K562 (cell line): ENCODE measurements at regions not wholly inside any gene's neighbourhood (a gene's known extent, or its start where the extent isn't known, plus 50 kb on each side); places are given as distances from the start of the nearest gene placed in this dataset.

Source experiments
- CTCF ChIP-seq, 3 experiments: IDR thresholded peaks in 2 of 3; conservative IDR thresholded peaks in 1 of 3; 2 replicates each; pipeline ENCODE4 v1.5.1; 2011 to 2012; ENCODE audit warnings: low read length in 3 of 3, mild to moderate bottlenecking in 3 of 3, control low read depth in 2 of 3, improper control_type of control experiment in 1 of 3, inconsistent platforms in 1 of 3, low read depth in 1 of 3, mixed read lengths in 1 of 3, moderate library complexity in 1 of 3; ENCODE audit not compliant: insufficient read depth in 2 of 3
- JUN ChIP-seq, 2 experiments: sonication (generic) in 1 of 2; formaldehyde crosslinking in 1 of 2; IDR thresholded peaks; 2 replicates each; pipeline versions ENCODE4 v1.6.1 to v1.8.0; 2012 to 2022; ENCODE audit warnings: borderline replicate concordance in 2 of 2, mild to moderate bottlenecking in 2 of 2, improper control_type of control experiment in 1 of 2, low read depth in 1 of 2, low read length in 1 of 2, missing genetic modification reagents in 1 of 2
- MTA2 ChIP-seq: fragments of 450-650 bp; IDR thresholded peaks from 2 replicates; pipeline ENCODE4 v1.6.1; 2016; ENCODE audit warnings: low read depth
- RAD21 ChIP-seq, 2 experiments: fragments of 250-450 bp in 1 of 2; fragments of 450-650 bp in 1 of 2; sonication (Bioruptor Pico) in 1 of 2; formaldehyde crosslinking in 1 of 2; IDR thresholded peaks in 1 of 2; conservative IDR thresholded peaks in 1 of 2; 2 replicates each; pipeline versions ENCODE4 v1.4.0 to v1.8.0; 2020 to 2022; ENCODE audit warnings: mild to moderate bottlenecking in 2 of 2, moderate library complexity in 1 of 2
- RFX5 ChIP-seq: IDR thresholded peaks from 2 replicates; pipeline ENCODE4 v1.6.1; 2011; ENCODE audit warnings: low read depth, mild to moderate bottlenecking, improper control_type of control experiment, low read length
- SP1 ChIP-seq: sonication (generic); formaldehyde crosslinking; IDR thresholded peaks from 2 replicates; pipeline ENCODE4 v1.8.1; 2022; ENCODE audit warnings: mild to moderate bottlenecking, missing genetic modification reagents
- ZBTB40 ChIP-seq, 2 experiments: fragments of 450-650 bp in 1 of 2; sonication (generic) in 1 of 2; formaldehyde crosslinking in 1 of 2; IDR thresholded peaks; 2 replicates each; pipeline versions ENCODE4 v1.7.1 to v1.9.0; 2016 to 2022; ENCODE audit warnings: inconsistent platforms in 1 of 2, mild to moderate bottlenecking in 1 of 2, missing genetic modification reagents in 1 of 2
- ZBTB8A ChIP-seq: fragments of 450-650 bp; IDR thresholded peaks from 2 replicates; pipeline ENCODE4 v1.6.1; 2018; ENCODE audit warnings: mild to moderate bottlenecking, moderate library complexity; ENCODE audit not compliant: partially characterized antibody
- ZNF175 ChIP-seq: fragments of 200-800 bp; sonication (Bioruptor generic); IDR thresholded peaks from 2 replicates; pipeline ENCODE4 v1.6.1; 2016; ENCODE audit warnings: low read depth, mild to moderate bottlenecking, missing genetic modification characterization, missing compliant biosample characterization
- TF ChIP-seq, protein P1 (sequence below), 2 experiments: IDR thresholded peaks in 1 of 2; conservative IDR thresholded peaks in 1 of 2; 2 replicates each; pipeline ENCODE4 v1.6.1; 2016; ENCODE audit warnings: low read depth in 2 of 2, mild to moderate bottlenecking in 1 of 2, missing compliant biosample characterization in 1 of 2, missing genetic modification characterization in 1 of 2, moderate library complexity in 1 of 2
- TF ChIP-seq, protein P2 (sequence below), 2 experiments: fragments of 200-800 bp in 1 of 2; sonication (Bioruptor generic) in 1 of 2; sonication (generic) in 1 of 2; formaldehyde crosslinking in 1 of 2; IDR thresholded peaks in 1 of 2; conservative IDR thresholded peaks in 1 of 2; 2 replicates each; pipeline versions ENCODE4 v1.5.0 to v1.6.1; 2016 to 2020; ENCODE audit warnings: missing compliant biosample characterization in 1 of 2, missing genetic modification characterization in 1 of 2, missing genetic modification reagents in 1 of 2
- TF ChIP-seq, protein P3 (sequence below): fragments of 450-650 bp; formaldehyde crosslinking; IDR thresholded peaks from 2 replicates; pipeline ENCODE4 v1.4.0; 2020; ENCODE audit warnings: mild to moderate bottlenecking, mixed read lengths

GRCh38 chr6:82015043-82015442 lies 232.5 kb downstream of the IBTK start:
- TF ChIP-seq, protein P1, sequence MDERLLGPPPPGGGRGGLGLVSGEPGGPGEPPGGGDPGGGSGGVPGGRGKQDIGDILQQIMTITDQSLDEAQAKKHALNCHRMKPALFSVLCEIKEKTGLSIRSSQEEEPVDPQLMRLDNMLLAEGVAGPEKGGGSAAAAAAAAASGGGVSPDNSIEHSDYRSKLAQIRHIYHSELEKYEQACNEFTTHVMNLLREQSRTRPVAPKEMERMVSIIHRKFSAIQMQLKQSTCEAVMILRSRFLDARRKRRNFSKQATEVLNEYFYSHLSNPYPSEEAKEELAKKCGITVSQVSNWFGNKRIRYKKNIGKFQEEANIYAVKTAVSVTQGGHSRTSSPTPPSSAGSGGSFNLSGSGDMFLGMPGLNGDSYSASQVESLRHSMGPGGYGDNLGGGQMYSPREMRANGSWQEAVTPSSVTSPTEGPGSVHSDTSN (CRISPR knock-in tag; IDR thresholded peaks at IDR 0.05; ENCODE audit: low read depth) = no peak
- TF ChIP-seq, protein P1 (tag; conservative IDR thresholded peaks at IDR 0.05; ENCODE audit: low read depth) = no peak
- TF ChIP-seq JUN (IDR thresholded peaks at IDR 0.05; ENCODE audit: borderline replicate concordance, low read depth, low read length) (no peak), JUN (CRISPR knock-in tag; IDR thresholded peaks at IDR 0.05; ENCODE audit: borderline replicate concordance) (no peak), MTA2 (no peak), RFX5 (no peak), CTCF (IDR thresholded peaks at IDR 0.05 in 2 of 3, conservative IDR thresholded peaks at IDR 0.05 in 1 of 3; ENCODE audit: insufficient read depth in 2 of 3, low read depth in 1 of 3, low read length in 3 of 3) (no peak), ZBTB8A (no peak), RAD21 (CRISPR knock-in tag; conservative IDR thresholded peaks at IDR 0.05 in 1 of 2, IDR thresholded peaks at IDR 0.05 in 1 of 2) (no peak), ZBTB40 (IDR thresholded peaks at IDR 0.05) (no peak), ZBTB40 (CRISPR knock-in tag; IDR thresholded peaks at IDR 0.05) (no peak), SP1 (CRISPR knock-in tag) (no peak), ZNF175 (CRISPR knock-in tag) (no peak)
- TF ChIP-seq, protein P2, sequence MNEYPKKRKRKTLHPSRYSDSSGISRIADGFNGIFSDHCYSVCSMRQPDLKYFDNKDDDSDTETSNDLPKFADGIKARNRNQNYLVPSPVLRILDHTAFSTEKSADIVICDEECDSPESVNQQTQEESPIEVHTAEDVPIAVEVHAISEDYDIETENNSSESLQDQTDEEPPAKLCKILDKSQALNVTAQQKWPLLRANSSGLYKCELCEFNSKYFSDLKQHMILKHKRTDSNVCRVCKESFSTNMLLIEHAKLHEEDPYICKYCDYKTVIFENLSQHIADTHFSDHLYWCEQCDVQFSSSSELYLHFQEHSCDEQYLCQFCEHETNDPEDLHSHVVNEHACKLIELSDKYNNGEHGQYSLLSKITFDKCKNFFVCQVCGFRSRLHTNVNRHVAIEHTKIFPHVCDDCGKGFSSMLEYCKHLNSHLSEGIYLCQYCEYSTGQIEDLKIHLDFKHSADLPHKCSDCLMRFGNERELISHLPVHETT (CRISPR knock-in tag; conservative IDR thresholded peaks at IDR 0.05 in 1 of 2, IDR thresholded peaks at IDR 0.05 in 1 of 2) = no peak
- TF ChIP-seq, protein P3, sequence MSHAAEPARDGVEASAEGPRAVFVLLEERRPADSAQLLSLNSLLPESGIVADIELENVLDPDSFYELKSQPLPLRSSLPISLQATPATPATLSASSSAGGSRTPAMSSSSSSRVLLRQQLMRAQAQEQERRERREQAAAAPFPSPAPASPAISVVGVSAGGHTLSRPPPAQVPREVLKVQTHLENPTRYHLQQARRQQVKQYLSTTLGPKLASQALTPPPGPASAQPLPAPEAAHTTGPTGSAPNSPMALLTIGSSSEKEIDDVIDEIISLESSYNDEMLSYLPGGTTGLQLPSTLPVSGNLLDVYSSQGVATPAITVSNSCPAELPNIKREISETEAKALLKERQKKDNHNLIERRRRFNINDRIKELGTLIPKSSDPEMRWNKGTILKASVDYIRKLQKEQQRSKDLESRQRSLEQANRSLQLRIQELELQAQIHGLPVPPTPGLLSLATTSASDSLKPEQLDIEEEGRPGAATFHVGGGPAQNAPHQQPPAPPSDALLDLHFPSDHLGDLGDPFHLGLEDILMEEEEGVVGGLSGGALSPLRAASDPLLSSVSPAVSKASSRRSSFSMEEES (CRISPR knock-in tag) = no peak
